ENCODE measurements at regions not wholly inside any gene's neighbourhood (a gene's known extent, or its start where the extent isn't known, plus 50 kb on each side); places are given as distances from the start of the nearest gene placed in this dataset.

GRCh38 chr1:88581703-88582102 is 102.4 kb upstream of the PKN2 start:
- Histone ChIP-seq H3K9me3 (ENCODE audit: control insufficient read depth, insufficient read depth, low read depth, low read length) (no peaks in the 10 kb centered on the region), H3K27me3 (ENCODE audit: control insufficient read depth, insufficient read depth, low read length) (no peaks in the 10 kb centered on the region), H3K36me3 (ENCODE audit: control insufficient read depth, insufficient read depth, low read length) (no peaks in the 10 kb centered on the region), H3K4me1 (ENCODE audit: control insufficient read depth, insufficient read depth, low read length) (no peaks in the 10 kb centered on the region), H3K4me3 (ENCODE audit: low read depth in 2 of 2, low read length in 2 of 2) (no peak overlapping the region), H3K27ac (ENCODE audit: low read length) (no peak overlapping the region)
- no peak for TF ChIP-seq TCF7L2 (IDR thresholded peaks at IDR 0.05; ENCODE audit: low read depth, low read length)
- no peak for TF ChIP-seq CTCF (IDR thresholded peaks at IDR 0.05)
- TF ChIP-seq POLR2AphosphoS5 (IDR thresholded peaks at IDR 0.05; ENCODE audit: low read depth, low read length): no peak
- TF ChIP-seq SIN3A (IDR thresholded peaks at IDR 0.05; ENCODE audit: borderline replicate concordance, insufficient read depth, low read depth, low read length): no peak
- TF ChIP-seq, protein P1, sequence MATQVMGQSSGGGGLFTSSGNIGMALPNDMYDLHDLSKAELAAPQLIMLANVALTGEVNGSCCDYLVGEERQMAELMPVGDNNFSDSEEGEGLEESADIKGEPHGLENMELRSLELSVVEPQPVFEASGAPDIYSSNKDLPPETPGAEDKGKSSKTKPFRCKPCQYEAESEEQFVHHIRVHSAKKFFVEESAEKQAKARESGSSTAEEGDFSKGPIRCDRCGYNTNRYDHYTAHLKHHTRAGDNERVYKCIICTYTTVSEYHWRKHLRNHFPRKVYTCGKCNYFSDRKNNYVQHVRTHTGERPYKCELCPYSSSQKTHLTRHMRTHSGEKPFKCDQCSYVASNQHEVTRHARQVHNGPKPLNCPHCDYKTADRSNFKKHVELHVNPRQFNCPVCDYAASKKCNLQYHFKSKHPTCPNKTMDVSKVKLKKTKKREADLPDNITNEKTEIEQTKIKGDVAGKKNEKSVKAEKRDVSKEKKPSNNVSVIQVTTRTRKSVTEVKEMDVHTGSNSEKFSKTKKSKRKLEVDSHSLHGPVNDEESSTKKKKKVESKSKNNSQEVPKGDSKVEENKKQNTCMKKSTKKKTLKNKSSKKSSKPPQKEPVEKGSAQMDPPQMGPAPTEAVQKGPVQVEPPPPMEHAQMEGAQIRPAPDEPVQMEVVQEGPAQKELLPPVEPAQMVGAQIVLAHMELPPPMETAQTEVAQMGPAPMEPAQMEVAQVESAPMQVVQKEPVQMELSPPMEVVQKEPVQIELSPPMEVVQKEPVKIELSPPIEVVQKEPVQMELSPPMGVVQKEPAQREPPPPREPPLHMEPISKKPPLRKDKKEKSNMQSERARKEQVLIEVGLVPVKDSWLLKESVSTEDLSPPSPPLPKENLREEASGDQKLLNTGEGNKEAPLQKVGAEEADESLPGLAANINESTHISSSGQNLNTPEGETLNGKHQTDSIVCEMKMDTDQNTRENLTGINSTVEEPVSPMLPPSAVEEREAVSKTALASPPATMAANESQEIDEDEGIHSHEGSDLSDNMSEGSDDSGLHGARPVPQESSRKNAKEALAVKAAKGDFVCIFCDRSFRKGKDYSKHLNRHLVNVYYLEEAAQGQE (IDR thresholded peaks at IDR 0.05; ENCODE audit: insufficient read depth in 1 of 2, low read depth in 2 of 2, low read length in 1 of 2): no peak
- ATAC-seq (no peak), DNase-seq (ENCODE audit: low read depth, low spot score) (no peak)
- no TSS peak for BruUV-seq (replicated peaks)
- intact Hi-C loops (cut with micrococcal nuclease; ENCODE audit: unreplicated experiment): no loop called here
- ChIA-PET CTCF (interaction anchor here (0.7 kb wide), 1 partner anchor 985 kb away, joined by 3 read pairs; no protein-coding TSS in a partner anchor), POLR2A (no interaction called here)
- in situ Hi-C loops (cut with HindIII; ENCODE audit: low pct_unique_long_range_greater_than_20kb, low sequenced_read_pairs): no loop called here

GRCh38 chr1:88593358-88593757 is 90.7 kb upstream of the PKN2 start:
- ChIA-PET CTCF (no interaction called here), POLR2A (no interaction called here)
- Histone ChIP-seq H3K27me3 (ENCODE audit: control insufficient read depth, insufficient read depth, low read length) (no peaks in the 10 kb centered on the region), H3K27ac (ENCODE audit: low read length) (no peak overlapping the region), H3K4me3 (ENCODE audit: low read depth in 2 of 2, low read length in 2 of 2) (no peak overlapping the region), H3K36me3 (ENCODE audit: control insufficient read depth, insufficient read depth, low read length) (no peaks in the 10 kb centered on the region), H3K9me3 (ENCODE audit: control insufficient read depth, insufficient read depth, low read depth, low read length) (no peaks in the 10 kb centered on the region), H3K4me1 (ENCODE audit: control insufficient read depth, insufficient read depth, low read length) (no peaks in the 10 kb centered on the region)
- intact Hi-C loops (cut with micrococcal nuclease; ENCODE audit: unreplicated experiment) (no loop called here), in situ Hi-C loops (cut with HindIII; ENCODE audit: low pct_unique_long_range_greater_than_20kb, low sequenced_read_pairs) (no loop called here)
- ATAC-seq (no peak), DNase-seq (ENCODE audit: low read depth, low spot score) (no peak)
- BruUV-seq (replicated peaks): no TSS peak
- TF ChIP-seq TCF7L2 (IDR thresholded peaks at IDR 0.05; ENCODE audit: low read depth, low read length) (no peak), CTCF (IDR thresholded peaks at IDR 0.05) (no peak), SIN3A (IDR thresholded peaks at IDR 0.05; ENCODE audit: borderline replicate concordance, insufficient read depth, low read depth, low read length) (no peak), POLR2AphosphoS5 (IDR thresholded peaks at IDR 0.05; ENCODE audit: low read depth, low read length) (no peak)
- TF ChIP-seq, protein P1 (IDR thresholded peaks at IDR 0.05; ENCODE audit: insufficient read depth in 1 of 2, low read depth in 2 of 2, low read length in 1 of 2): no peak

Measured in Panc1 (cell line).